GM21367 (cell line): ENCODE measurements at regions not wholly inside any gene's neighbourhood (a gene's known extent, or its start where the extent isn't known, plus 50 kb on each side); places are given as distances from the start of the nearest gene placed in this dataset.

ENCODE experiments used
- ATAC-seq: cut with Tn5 transposase; IDR thresholded peaks from one replicate; pipeline ENCODE4 v1.9.1; 2021; ENCODE audit not compliant: unreplicated experiment

DNA sequence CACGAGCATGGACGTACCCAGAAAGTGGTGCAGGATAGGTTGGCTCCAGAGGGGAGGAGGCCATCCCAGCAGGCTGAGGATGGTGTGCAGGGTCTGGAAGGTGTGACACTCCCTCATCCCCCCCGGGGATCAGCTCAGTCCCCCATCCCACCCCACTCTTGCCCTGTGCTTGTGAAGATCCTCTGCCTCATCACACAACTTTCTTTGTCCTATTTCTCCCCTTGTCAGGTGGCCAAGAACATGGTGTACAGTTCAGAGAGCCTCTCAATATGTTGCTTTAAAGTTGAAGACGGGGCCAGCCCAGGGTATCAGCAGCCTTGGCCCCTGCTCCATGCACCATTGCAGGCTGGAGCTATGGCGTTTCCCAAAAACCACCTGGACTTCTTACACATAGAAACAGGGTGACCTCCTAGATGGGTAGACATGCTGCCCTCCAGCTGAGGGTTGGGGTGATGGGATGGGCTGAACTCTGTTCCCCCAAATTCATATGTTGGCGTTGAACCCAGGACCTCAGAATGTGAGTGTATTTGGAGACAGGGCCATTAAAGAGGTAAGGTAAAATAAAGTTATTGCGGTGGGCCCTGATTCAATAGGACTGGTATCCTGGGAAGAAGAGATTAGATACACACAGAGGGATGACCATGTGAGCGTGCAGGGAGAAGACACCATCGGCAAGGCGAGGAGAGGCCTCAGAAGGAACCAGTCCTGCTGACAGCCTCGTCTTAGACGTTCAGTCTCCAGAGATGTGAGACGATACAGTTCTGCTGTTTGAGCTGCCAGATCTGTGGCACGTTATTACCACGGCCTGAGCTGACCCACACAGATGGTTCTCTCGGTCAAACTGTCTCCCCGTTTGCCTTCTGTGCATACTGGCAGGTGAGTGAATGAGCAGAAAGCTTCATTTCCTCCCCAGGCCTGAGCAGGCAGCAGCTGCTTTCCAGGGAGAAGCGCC, 272.5 kb downstream of the GADD45G start:
- ATAC-seq = no peak

DNA sequence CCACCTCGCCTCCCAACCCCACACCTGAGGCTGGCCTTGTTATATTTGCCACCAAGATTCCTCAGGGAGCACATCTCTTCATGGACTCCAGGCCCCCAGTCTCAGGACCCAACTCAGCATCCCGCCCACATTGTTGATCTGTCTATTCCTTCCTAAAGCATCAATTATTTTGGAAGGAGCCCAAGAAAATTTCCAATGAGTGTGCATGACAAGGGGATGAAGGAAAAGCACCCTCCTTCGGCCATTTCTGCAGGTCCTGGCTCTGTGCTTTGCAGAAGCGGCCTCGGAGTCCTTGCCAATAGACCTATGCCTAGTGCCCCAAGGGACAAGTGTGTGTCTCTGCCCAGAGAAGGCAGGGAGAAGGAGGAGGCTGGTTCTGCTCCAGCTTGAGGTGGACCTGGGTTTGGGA, 273.2 kb downstream of the GADD45G start:
- ATAC-seq = no peak

DNA sequence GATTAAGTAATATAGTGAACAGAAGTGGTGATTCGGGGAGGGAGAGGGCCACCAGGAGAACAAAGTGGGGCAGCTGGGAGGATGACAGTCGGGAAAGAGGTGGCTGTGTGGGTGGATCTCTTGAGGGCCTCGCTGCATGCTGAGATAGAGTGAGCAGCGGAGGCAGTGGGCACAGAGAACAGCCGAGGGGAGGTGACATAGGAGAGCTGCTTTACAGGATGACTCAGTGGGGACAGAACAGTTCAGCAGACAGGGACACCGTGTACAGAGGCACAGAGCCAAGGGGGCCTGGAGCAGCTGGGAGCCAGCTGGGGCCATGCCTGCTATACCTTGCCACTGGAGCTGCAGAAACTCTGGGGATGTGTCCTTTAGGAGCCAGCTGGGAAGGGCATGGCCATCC, 273.9 kb downstream of the GADD45G start:
- ATAC-seq = no peak

DNA sequence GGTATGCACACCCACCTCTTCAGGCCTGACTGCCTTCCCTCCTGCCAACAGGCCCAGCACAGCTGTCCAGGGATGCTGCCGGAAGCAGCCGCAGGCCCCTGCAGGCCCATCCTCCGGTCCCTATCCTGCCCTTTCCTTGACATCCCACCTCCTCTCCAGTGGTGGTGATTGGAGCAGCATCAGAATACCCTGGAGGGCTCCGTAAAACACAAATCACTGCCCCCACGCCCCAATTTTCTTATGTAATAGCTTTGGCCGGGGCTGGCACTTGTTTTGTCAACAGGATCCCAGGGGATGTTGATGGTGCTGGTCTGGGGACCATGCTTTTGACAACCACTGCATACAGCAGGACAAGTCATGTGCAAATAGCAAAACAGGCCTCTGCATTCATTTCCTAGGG, 274.5 kb downstream of the GADD45G start:
- no peak for ATAC-seq

DNA sequence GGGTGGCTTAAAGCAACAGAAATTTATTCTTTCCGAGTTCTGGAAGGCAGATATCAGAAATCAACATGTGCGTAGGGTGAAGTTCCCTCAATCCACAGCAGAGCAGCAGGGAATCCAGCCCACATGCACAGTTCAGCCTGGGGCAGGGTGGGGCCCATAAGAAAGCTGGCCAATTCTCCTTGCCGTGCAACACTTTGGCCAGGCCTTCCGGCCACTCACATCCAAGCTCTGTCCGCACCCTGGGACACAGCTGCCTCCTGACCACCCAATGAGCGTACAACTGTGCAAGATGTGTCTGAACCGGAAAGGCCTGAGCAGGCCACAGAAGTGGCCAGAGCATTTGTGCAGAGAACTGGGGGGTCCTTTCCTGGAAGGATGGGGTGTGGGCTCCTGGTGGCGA, 274.9 kb downstream of the GADD45G start:
- ATAC-seq = no peak

DNA sequence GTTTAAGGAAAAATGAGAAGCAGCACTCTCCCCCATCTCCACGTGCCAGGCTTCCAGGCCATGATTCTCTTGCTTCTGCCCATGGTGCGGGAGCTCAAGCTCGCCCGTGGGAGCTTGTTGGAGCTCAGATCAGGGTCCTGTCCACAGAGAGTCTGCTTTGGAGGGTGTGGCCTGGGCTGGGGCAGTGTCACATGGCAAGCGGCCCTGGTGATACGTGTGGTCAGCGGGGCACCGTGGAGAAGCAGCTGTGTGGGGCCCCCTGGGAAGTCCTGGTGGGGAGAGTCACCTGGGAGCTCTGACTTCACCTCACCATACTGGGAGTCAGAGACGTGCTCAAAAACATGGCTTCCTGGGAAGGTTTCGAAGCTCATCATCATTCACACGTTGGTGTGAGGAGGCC, 275.3 kb downstream of the GADD45G start:
- ATAC-seq = no peak

DNA sequence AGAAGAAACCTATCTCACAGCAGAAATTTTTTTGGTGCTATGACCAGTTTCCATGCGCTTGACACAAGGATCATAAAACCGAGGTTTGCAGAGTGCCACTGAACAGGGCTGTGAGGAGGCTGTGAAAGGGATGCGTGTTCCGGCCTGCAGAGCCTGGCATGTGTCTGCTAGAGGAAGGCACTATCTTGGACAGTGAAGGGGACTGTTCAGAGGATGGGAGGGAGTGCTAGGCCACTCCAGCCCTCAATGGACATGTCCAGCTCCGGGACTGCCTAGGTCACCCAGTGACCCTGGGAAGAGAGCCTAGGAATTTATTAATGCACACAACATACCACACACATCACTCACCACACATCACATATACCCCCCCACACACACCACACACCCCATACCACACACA, 275.9 kb downstream of the GADD45G start:
- ATAC-seq = no peak

DNA sequence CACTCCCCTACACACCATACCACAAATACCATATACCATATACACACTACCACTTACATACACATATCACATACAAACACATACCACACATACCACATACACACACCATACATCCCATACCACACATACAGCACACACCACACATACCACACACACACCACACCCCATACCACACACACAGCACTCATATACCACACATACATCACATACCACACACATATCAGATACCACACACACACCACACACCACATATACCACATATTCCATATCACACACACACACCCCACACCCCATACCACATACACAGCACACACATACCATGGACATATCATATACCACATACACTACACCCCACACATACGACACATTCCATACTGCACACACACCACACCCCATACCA, 276.6 kb downstream of the GADD45G start:
- no peak for ATAC-seq

DNA sequence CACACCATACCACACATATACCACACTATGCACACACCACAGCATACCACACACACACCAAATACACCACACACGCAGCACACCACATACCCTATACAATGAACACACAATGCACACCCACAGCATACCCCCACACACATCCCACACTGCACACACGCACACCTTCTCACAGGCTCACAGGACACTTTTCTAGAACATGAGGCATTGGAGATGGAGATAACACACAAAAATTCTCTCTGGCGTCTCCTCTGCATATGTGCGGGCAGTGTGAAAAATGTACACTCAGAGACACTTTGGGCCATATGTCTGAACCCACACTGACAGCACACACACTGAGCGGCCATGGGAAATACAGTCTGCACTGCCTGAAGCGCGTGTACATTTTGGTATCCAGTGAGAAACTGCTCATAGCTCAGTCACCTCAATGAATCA, 278.1 kb downstream of the GADD45G start:
- no peak for ATAC-seq

DNA sequence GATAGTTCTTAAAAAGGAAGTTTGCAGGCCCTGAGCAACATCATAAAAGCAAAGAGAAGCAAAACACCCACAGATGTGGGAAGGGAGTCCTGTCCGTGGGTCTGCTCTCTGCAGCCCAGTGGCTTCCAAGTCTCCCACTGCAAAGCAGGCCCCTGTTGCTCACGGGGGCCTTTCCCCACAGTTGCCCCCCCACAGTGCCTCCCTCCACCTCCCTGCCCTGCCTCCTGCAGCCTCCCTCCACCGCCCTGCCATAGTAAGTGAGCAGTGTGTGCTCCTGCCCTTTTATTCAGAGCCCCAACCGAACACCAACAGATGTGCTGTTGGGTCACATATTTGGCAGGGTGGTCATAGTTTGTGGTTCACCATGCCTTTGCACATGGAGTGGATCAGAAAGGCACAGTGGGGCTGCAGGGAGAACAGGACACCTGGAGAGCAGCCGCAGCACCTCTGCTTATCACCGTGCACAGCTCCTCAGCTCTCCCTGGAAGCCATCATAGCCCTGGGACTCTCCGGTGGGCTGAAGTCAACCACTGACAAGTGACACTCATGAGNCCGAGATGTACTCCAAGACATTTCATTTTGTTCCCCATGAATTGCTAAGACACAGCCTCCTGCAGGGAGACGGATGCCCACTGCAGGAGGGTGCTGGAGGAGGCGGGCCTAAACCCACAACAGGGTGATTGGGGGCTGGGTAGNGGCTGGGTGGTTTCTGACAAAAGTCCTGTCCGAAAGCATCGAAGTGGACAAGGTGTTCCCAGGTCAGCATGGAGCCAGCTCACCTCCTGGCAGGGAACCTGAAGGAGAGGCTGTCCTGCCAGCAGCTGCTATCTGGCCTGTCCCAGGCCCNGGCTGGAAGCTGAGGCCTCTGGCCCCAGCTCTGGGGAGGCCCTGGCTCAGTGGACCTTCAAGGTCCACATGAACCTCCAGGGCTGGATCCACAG, 278.9 kb downstream of the GADD45G start:
- no peak for ATAC-seq

DNA sequence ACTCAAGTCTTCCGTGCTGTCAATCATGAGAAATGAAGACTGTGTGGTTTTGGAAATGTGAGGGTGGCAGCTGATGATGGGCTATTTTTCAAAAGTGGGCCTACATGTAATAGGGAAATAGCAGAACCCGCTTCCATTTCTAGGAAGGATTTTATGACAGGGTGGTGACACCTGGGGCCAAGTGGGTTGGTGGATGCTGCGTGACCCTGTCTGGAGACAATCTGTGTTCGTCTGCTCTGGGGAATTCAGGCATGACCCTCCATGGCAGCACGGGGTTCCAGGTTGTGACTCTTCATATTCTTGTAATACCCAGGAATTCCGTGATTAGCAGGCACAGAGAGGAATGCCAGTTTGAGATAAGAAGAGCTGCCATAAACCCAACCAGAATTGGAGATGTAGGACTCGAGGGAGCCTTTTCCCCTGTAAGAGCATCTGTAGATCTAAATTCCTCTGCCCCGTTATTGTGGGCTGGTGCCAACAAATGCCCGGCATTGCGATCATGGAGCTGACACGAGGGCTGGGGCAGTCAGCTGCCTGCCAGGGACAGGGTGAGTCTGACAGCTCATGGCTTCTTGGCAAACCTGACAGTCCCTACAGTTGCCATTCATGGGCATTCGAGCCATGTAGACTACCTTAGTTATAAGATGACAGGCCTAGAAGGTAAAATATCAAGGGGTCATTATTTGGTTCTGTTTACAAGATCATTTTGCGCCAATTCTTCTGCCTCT, 279.7 kb downstream of the GADD45G start:
- no peak for ATAC-seq

DNA sequence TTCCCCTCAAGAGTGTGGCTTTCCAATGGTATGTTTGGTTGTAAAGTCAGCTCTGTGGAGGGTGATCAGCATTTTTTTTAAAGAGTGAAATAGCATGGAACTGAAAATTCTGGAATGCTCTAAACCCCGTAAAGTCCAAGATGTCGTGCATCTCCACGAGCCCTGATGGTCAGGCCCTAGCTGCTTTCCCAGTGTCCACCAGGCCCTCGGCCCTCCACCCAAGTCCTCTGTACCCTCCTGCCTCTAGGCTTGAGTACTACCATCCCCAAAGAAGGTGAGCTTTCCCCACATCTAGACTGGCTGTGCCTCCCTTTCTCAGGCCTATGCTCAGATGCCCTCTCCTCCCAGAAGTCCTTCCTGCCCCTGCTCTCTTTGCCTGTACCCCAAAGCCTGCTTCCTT, 280.3 kb downstream of the GADD45G start:
- no peak for ATAC-seq

DNA sequence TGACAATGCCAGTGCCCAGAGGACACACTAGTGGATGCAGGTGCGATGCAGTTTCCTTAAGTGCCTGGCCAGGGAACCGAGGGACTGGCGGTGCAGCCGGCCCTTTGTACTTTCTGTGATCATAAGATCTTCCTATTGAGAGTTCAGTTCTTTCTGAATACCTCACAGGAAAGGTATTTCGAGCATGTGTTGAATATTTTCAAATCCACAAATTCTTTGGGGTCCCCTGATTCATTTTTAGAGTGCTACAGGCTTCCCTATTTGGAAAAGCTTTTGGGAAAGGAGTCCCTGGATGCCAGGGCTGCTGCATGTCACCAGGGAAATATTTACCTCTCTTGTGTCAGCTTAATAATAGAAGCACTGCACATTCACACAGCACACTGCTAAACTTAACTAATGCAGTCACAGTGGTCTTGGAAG, 281.5 kb downstream of the GADD45G start:
- no peak for ATAC-seq

DNA sequence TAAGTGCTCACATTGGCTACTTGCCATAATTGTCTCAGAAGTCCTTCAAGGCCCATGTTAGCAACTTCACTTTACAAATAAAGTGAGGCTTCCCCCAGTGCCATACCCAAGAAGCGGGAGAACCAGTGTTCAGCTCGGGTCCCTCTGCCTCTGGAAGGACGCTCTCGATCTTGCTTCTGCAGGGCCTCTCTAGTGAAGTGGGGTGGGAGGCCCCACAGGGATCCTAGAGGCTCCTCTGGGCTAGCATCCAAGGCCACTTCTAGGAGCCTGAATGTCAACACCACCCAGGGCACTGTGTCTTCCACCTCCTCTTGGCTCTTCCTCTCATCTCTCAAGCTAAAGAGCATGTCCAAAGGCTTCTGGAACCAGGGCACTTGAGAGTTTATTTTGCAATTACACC, 282.5 kb downstream of the GADD45G start:
- no peak for ATAC-seq

DNA sequence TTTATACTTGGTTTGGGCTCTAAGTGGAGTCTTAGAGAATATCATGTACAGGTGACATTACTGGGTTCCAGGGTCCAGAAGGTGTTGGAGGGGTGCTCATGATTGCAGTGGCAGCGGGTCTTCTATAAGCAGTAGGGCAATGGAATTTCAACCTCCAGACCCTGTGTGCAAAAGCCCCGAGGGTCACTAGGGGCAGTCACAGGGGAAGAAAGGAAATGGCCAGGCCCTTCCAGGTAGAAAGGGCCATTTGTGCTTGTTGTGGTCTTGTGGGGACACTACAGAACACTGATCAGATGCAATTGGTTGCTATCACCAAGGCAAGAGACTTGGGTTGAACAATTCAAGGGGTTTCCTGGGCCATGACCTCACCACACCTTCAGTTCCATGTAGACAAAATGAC, 283.4 kb downstream of the GADD45G start:
- ATAC-seq = no peak

DNA sequence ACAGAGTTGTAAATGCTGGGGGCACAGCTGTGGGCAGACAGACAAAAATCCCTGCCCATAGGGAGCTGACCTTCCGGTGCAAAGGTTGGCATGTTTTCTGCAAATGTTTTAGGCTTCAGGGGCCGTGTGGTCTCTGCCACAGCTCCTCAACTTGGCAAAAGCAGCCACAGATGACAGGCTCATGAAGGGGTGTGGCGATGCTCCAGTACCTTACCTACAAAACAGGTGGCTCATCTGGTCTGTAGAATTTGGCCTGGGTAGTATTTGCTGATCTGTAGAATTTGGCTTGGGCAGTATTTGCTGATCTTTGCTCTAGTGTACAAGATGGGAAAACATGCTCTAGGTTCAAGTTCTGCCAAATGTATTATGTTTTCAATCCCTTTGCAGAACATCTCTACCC, 283.9 kb downstream of the GADD45G start:
- no peak for ATAC-seq

DNA sequence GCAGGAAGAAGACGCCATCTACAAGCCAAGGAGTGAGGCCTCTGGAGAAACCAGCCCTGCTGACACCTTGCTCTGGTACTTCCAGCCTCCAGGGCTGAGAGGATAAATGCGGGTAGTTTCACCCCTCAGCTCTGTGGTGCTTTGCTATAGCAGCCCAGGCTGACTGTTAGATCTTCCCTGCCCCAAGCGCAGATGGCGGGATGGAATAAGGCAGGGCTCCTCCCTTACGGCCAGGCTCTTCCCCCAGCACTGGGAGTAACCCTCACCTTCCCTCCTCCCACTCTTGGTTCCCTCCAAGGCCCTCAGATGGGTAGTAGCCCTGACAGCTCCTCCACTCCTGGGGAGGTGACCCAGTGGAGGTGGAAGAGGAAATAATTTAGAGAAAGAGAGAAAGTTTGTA, 285.1 kb downstream of the GADD45G start:
- no peak for ATAC-seq

DNA sequence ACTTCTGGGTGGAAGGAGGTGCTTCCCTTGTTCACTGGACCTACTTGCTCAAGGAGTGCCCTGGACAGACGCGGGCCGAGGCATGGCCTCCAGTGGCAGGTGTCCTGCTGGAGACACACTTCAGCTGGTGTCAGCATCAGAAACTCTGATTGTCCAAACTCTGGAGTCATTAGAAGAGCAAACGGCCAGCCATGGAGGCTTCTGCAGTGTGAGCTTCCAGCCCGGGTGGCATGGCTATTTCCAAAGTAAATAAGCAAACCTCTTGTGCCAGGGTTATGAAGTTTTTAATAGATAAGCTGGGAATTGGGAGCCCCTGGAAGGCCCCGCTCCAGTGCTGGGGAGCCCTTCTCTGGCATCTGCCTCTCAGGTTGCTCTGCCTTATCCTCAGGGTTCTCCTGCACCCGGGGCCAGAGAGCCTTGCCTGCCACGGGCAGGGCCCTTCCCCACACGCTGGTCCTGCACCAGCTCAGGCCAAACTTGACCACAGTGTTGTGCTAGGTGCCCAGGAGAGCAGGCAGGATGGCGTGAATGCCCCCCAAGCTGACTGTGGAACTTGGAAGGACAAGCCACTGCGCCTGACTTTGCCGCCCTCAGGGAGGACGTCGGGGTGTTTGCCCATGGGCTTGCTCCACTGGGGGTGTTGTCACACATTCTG, 285.6 kb downstream of the GADD45G start:
- ATAC-seq = no peak

DNA sequence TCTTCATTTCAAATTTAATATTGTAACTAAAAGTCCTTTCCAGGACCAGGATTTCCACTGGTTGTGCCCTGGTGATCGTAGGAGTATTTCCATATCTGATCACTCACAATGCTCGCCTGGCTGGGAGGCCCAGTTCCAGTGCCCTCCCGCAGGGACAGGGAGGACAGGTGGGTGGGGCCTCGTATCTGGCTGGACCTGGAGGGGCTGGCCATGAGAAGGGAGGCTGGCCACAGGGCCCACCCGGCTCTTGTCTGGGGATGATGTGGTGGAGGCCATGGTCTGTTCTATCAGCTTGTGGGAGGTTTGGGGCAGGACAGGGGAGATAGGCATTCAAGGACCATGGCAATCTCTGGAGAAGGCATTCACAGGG, 286.4 kb downstream of the GADD45G start:
- ATAC-seq = no peak

DNA sequence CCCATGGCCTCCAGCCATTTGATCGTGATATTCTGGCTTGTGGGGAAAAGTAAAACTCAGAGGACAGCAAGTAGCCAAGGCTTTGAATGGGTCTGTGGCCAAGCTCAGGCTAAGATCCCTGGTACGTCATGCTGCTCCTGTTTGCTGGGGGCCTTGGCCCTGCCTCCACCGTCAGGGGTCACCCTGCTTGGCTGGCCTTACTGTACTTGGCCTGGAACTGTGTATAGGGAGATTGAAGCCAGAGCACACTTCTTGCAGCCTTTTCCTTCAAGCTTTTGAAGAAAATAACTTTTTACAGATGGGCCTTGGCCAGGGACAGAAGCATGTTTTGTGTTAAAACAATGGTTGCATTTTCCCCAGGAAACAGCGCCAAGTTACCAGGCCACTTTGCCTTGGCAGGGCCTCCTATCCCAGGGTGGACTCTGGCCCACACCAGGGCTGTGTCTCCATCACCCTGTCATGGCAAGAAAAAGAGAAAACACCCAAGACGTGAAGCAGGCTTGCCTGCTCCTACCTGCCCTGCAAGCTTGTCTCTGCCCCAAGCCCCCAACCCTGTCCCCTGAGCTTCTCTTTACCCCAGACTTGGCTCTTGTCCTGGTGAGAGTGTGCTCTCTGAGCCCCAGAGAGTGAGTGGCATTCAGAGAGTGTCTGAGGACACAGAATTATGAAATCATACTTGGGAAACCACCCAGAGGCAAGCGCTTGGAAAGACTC, 286.9 kb downstream of the GADD45G start:
- no peak for ATAC-seq
